ENCODE measurements at regions not wholly inside any gene's neighbourhood (a gene's known extent, or its start where the extent isn't known, plus 50 kb on each side); places are given as distances from the start of the nearest gene placed in this dataset.
"Not testable (repeated sequence)": the region's sequence is repeated elsewhere in the genome, so short reads cannot be mapped to it uniquely, and the experiment has no call there.

DNA sequence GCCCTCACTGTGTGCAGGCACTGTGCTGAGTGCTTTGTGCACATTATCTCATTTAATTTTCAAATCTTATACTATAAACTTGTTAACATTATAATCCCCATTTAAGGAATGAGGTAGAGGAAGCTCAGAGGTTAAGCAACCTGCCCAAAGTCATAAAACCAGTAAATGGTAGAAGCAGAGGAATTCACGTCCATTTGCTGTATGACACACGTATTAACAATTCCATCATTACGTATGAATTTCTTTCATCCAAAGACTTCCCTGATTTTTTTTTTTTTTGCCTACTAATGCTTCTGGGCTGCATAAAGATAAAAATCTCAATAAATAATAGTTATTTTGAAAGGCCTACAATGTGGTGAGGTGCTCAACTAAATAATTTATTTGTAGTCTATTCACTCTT is 64.5 kb upstream of the H2AZ1 start:
- H3K9me3 ChIP-seq (ENCODE audit: insufficient read depth, low read depth): no peaks in the 10 kb centered on the region
- POLR2A ChIA-PET (ENCODE audit: unreplicated experiment): no interaction called here
- H3K4me3 ChIP-seq: no peak overlapping the region
- no peaks in the 10 kb centered on the region for H3K27me3 ChIP-seq (ENCODE audit: insufficient read depth, low read depth)
- H3K4me1 ChIP-seq (replicated peaks; ENCODE audit: insufficient read depth): peaks cover 9% of the 10 kb centered on the region
- no peaks in the 10 kb centered on the region for H3F3A ChIP-seq (ENCODE audit: insufficient read depth, low read depth)
- TF ChIP-seq, protein P1, sequence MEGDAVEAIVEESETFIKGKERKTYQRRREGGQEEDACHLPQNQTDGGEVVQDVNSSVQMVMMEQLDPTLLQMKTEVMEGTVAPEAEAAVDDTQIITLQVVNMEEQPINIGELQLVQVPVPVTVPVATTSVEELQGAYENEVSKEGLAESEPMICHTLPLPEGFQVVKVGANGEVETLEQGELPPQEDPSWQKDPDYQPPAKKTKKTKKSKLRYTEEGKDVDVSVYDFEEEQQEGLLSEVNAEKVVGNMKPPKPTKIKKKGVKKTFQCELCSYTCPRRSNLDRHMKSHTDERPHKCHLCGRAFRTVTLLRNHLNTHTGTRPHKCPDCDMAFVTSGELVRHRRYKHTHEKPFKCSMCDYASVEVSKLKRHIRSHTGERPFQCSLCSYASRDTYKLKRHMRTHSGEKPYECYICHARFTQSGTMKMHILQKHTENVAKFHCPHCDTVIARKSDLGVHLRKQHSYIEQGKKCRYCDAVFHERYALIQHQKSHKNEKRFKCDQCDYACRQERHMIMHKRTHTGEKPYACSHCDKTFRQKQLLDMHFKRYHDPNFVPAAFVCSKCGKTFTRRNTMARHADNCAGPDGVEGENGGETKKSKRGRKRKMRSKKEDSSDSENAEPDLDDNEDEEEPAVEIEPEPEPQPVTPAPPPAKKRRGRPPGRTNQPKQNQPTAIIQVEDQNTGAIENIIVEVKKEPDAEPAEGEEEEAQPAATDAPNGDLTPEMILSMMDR (conservative IDR thresholded peaks at IDR 0.05): no peak
- TF ChIP-seq EZH2 (IDR thresholded peaks at IDR 0.05; ENCODE audit: low read depth): no peak
- H4K20me1 ChIP-seq (ENCODE audit: insufficient read depth): no peaks in the 10 kb centered on the region
- no peak overlapping the region for H2AFZ ChIP-seq
- no peak overlapping the region for H3K27ac ChIP-seq
- H3K4me2 ChIP-seq: no peak overlapping the region
- intact Hi-C loops (cut with micrococcal nuclease; ENCODE audit: unreplicated experiment): no loop called here
- no TSS peak for BruUV-seq (replicated peaks)
- H3K9me2 ChIP-seq (ENCODE audit: insufficient read depth): no peaks in the 10 kb centered on the region
- CTCF ChIA-PET: no interaction called here
- no peaks in the 10 kb centered on the region for H3K79me2 ChIP-seq (ENCODE audit: low read depth)
- H3K36me3 ChIP-seq (ENCODE audit: low read depth): no peaks in the 10 kb centered on the region
- no peak for DNase-seq

DNA sequence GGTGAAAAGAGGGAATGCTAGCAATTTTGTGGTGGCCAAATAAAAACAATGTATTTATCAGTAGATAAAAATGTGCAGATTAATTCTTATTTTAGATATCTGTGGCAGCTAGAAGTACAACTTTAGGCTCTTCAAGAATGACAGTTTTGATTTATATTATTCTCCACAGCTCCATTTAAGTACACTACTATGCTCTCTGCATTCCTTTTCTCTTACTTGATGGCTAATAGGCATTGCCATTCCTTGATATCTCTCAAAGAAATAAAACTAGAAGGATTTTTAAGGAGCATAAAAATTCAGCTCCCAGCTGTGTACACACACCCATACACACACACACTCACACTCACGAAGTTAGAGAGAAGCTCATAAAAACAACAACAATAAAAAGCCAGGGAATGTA is 59.4 kb upstream of the H2AZ1 start:
- intact Hi-C loops (cut with micrococcal nuclease; ENCODE audit: unreplicated experiment): no loop called here
- Histone ChIP-seq H4K20me1 (ENCODE audit: insufficient read depth) (no peaks in the 10 kb centered on the region), H3K79me2 (ENCODE audit: low read depth) (no peaks in the 10 kb centered on the region), H3K27me3 (ENCODE audit: insufficient read depth, low read depth) (no peaks in the 10 kb centered on the region), H2AFZ (no peak overlapping the region), H3F3A (ENCODE audit: insufficient read depth, low read depth) (no peaks in the 10 kb centered on the region), H3K4me1 (replicated peaks; ENCODE audit: insufficient read depth) (no peaks in the 10 kb centered on the region), H3K9me3 (ENCODE audit: insufficient read depth, low read depth) (no peaks in the 10 kb centered on the region), H3K36me3 (ENCODE audit: low read depth) (no peaks in the 10 kb centered on the region), H3K9me2 (ENCODE audit: insufficient read depth) (no peaks in the 10 kb centered on the region), H3K4me3 (no peak overlapping the region), H3K27ac (no peak overlapping the region), H3K4me2 (no peak overlapping the region)
- TF ChIP-seq EZH2 (IDR thresholded peaks at IDR 0.05; ENCODE audit: low read depth): no peak
- TF ChIP-seq, protein P1 (conservative IDR thresholded peaks at IDR 0.05): no peak
- CTCF ChIA-PET: no interaction called here
- no peak for DNase-seq
- POLR2A ChIA-PET (ENCODE audit: unreplicated experiment): no interaction called here
- no TSS peak for BruUV-seq (replicated peaks)

DNA sequence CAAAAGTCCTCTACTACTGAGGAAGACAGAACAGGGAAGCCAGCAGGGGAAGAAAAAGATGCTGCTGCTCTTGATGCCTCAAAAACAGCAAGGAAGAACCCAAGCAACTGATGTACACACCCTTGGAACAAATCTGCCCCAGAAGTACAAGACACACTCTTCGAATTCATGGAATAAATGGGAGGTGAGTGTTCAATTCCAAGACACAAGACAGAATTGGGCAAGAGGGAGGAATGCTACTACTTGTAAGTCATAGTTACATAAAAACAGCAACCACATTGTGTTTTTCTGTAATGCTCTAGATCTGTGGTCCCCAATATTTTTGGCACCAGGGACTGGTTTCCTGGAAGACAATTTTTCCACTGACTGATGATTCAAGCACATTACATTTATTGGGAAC is 58.0 kb upstream of the H2AZ1 start:
- Histone ChIP-seq H3K36me3 (ENCODE audit: low read depth) (no peaks in the 10 kb centered on the region), H3K27me3 (ENCODE audit: insufficient read depth, low read depth) (no peaks in the 10 kb centered on the region), H3K79me2 (ENCODE audit: low read depth) (no peaks in the 10 kb centered on the region), H3K9me2 (ENCODE audit: insufficient read depth) (no peaks in the 10 kb centered on the region), H3K4me3 (no peak overlapping the region), H3K27ac (no peak overlapping the region), H2AFZ (no peak overlapping the region), H3F3A (ENCODE audit: insufficient read depth, low read depth) (no peaks in the 10 kb centered on the region), H3K9me3 (ENCODE audit: insufficient read depth, low read depth) (no peaks in the 10 kb centered on the region), H3K4me1 (replicated peaks; ENCODE audit: insufficient read depth) (no peaks in the 10 kb centered on the region), H3K4me2 (no peak overlapping the region), H4K20me1 (ENCODE audit: insufficient read depth) (no peaks in the 10 kb centered on the region)
- BruUV-seq (replicated peaks): no TSS peak
- intact Hi-C loops (cut with micrococcal nuclease; ENCODE audit: unreplicated experiment): no loop called here
- CTCF ChIA-PET: interaction anchor here (1.2 kb wide), 1 partner anchor 10 kb away, joined by 3 read pairs; no protein-coding TSS in a partner anchor
- DNase-seq: no peak
- POLR2A ChIA-PET (ENCODE audit: unreplicated experiment): no interaction called here
- TF ChIP-seq EZH2 (IDR thresholded peaks at IDR 0.05; ENCODE audit: low read depth): no peak

DNA sequence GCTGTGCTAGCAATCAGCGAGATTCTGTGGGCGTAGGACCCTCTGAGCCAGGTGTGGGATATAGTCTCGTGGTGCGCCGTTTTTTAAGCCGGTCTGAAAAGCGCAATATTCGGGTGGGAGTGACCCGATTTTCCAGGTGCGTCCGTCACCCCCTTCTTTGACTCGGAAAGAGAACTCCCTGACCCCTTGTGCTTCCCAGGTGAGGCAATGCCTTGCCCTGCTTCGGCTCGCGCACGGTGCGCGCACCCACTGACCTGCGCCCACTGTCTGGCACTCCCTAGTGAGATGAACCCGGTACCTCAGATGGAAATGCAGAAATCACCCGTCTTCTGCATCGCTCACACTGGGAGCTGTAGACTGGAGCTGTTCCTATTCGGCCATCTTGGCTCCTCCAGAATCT is 56.1 kb upstream of the H2AZ1 start:
- H3K9me3 ChIP-seq (ENCODE audit: insufficient read depth, low read depth); BruUV-seq (replicated peaks); CTCF ChIA-PET; H3K4me1 ChIP-seq (replicated peaks; ENCODE audit: insufficient read depth); H2AFZ ChIP-seq; H3K79me2 ChIP-seq (ENCODE audit: low read depth); H3K27me3 ChIP-seq (ENCODE audit: insufficient read depth, low read depth); DNase-seq; H3K27ac ChIP-seq; H3K36me3 ChIP-seq (ENCODE audit: low read depth); H3K4me2 ChIP-seq; H3K9me2 ChIP-seq (ENCODE audit: insufficient read depth); H4K20me1 ChIP-seq (ENCODE audit: insufficient read depth); intact Hi-C loops (cut with micrococcal nuclease; ENCODE audit: unreplicated experiment); H3K4me3 ChIP-seq; POLR2A ChIA-PET (ENCODE audit: unreplicated experiment); H3F3A ChIP-seq (ENCODE audit: insufficient read depth, low read depth): not testable (repeated sequence)
